Uterus (tissue), 3 donors: ENCODE measurements at regions not wholly inside any gene's neighbourhood (a gene's known extent, or its start where the extent isn't known, plus 50 kb on each side); places are given as distances from the start of the nearest gene placed in this dataset.

Experiments
- DNase-seq, 2 donors: peaks; one replicate each; pipeline ENCODE4 v3.0.0-alpha.2; 2019 to 2020
- H3K27ac ChIP-seq, 2 donors: fragments of 200-600 bp; sonication (generic); 1 replicate in 1 of 2; 2 replicates in 1 of 2; pipeline ENCODE4 v1.5.1; 2016 to 2018
- H3K27me3 ChIP-seq, 2 donors: fragments of 200-600 bp; sonication (generic); one replicate each; pipeline ENCODE4 v1.5.1; 2018 to 2019; ENCODE audit warnings: control low read depth in 1 of 2
- H3K36me3 ChIP-seq, 2 donors: fragments of 200-600 bp; sonication (generic); one replicate each; pipeline ENCODE4 v1.5.1; 2019; ENCODE audit warnings: control low read depth in 1 of 2
- H3K4me1 ChIP-seq, 2 donors: fragments of 200-600 bp; sonication (generic); one replicate each; pipeline ENCODE4 v1.5.1; 2018 to 2019; ENCODE audit warnings: control low read depth in 1 of 2
- H3K4me3 ChIP-seq, 2 donors: fragments of 200-600 bp; sonication (generic); 1 replicate in 1 of 2; 2 replicates in 1 of 2; pipeline ENCODE4 v1.5.1; 2018 to 2019; ENCODE audit warnings: mild to moderate bottlenecking in 1 of 2
- H3K9me3 ChIP-seq, 2 donors: fragments of 200-600 bp; sonication (generic); one replicate each; pipeline ENCODE4 v1.5.1; 2019; ENCODE audit warnings: control low read depth in 1 of 2
- CTCF ChIP-seq, 4 experiments: fragments of 200-600 bp in 2 of 4; fragments of 450-650 bp in 2 of 4; sonication (generic) in 2 of 4; IDR thresholded peaks; one replicate each; pipeline ENCODE4 v1.5.1; 2016 to 2019; ENCODE audit warnings: antibody characterized with exemption in 4 of 4, mild to moderate bottlenecking in 2 of 4, moderate library complexity in 1 of 4
- POLR2A ChIP-seq, 2 donors: fragments of 450-650 bp; IDR thresholded peaks; one replicate each; pipeline ENCODE4 v1.6.1; 2016; ENCODE audit warnings: antibody characterized with exemption in 2 of 2, mild to moderate bottlenecking in 1 of 2, moderate library complexity in 1 of 2
- intact Hi-C: fragments of 100-400 bp; cut with DNase I; formaldehyde crosslinking; loops from one replicate; pipeline ENCODE4 v1.15.1; 2023; ENCODE audit warnings: low total_unique reads
- donor health status: DM: yes; HTN: yes; CAD: no.

GRCh38 chr9:80004714-80005113 is 432.9 kb downstream of the TLE4 start:
- intact Hi-C loops: no loop called here
- TF ChIP-seq POLR2A (IDR thresholded peaks at IDR 0.05) (no peak), CTCF (IDR thresholded peaks at IDR 0.05) (no peak)

GRCh38 chr9:79990536-79990935 is 418.8 kb downstream of the TLE4 start:
- no peak for DNase-seq
- no peak overlapping the region for H3K27ac ChIP-seq
- H3K4me1 ChIP-seq: no peaks in the 10 kb centered on the region
- no peaks in the 10 kb centered on the region for H3K36me3 ChIP-seq
- intact Hi-C loops: no loop called here
- no peak overlapping the region for H3K4me3 ChIP-seq
- H3K27me3 ChIP-seq: no peaks in the 10 kb centered on the region
- no peaks in the 10 kb centered on the region for H3K9me3 ChIP-seq
- TF ChIP-seq CTCF (IDR thresholded peaks at IDR 0.05) (no peak), POLR2A (IDR thresholded peaks at IDR 0.05) (no peak)

More at GRCh38 chr9:80004714-80005113, 432.9 kb downstream of the TLE4 start:
- Histone ChIP-seq H3K27ac (no peak overlapping the region), H3K4me1 (no peaks in the 10 kb centered on the region), H3K27me3 (no peaks in the 10 kb centered on the region), H3K9me3 (no peaks in the 10 kb centered on the region), H3K4me3 (no peak overlapping the region), H3K36me3 (no peaks in the 10 kb centered on the region)
- DNase-seq: no peak

- H3K36me3 ChIP-seq: no peaks in the 10 kb centered on the region
- H3K27ac ChIP-seq: no peak overlapping the region
- TF ChIP-seq CTCF (IDR thresholded peaks at IDR 0.05) (no peak), POLR2A (IDR thresholded peaks at IDR 0.05) (no peak)
- no peak for DNase-seq
- H3K9me3 ChIP-seq: no peaks in the 10 kb centered on the region
- H3K27me3 ChIP-seq: no peaks in the 10 kb centered on the region
- no peaks in the 10 kb centered on the region for H3K4me1 ChIP-seq
- intact Hi-C loops: no loop called here
- H3K4me3 ChIP-seq: no peak overlapping the region
Observed at GRCh38 chr9:79989079-79989478, 417.3 kb downstream of the TLE4 start.

DNA sequence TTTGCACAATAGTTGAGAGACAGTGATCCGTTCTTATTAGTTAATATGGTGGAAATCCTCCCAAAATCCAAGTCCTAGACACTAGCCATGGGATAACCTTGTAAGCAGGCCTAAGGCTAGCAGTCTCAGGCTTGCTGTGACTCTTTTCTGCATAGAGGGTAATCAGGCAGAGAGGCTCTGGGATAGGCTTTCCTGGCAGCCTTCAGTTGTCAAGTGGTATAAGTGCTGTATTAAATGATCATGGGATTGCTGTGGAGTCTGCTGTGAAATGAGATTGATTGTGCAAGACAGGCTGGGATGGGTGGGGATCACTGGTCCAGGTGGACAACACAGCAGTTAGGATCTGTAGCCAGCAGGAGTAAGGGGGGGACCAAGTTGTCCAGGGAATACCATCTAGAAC is 416.4 kb downstream of the TLE4 start:
- H3K4me3 ChIP-seq: no peak overlapping the region
- no peaks in the 10 kb centered on the region for H3K4me1 ChIP-seq
- no peak for TF ChIP-seq POLR2A (IDR thresholded peaks at IDR 0.05)
- no peak for TF ChIP-seq CTCF (IDR thresholded peaks at IDR 0.05)
- H3K9me3 ChIP-seq: no peaks in the 10 kb centered on the region
- H3K27ac ChIP-seq: no peak overlapping the region
- DNase-seq: no peak
- intact Hi-C loops: no loop called here
- no peaks in the 10 kb centered on the region for H3K36me3 ChIP-seq
- no peaks in the 10 kb centered on the region for H3K27me3 ChIP-seq

GRCh38 chr9:79986437-79986836 is 414.7 kb downstream of the TLE4 start:
- TF ChIP-seq POLR2A (IDR thresholded peaks at IDR 0.05): no peak
- TF ChIP-seq CTCF (IDR thresholded peaks at IDR 0.05): no peak
- Histone ChIP-seq H3K27me3 (no peaks in the 10 kb centered on the region), H3K27ac (no peak overlapping the region), H3K4me1 (no peaks in the 10 kb centered on the region), H3K36me3 (no peaks in the 10 kb centered on the region), H3K4me3 (no peak overlapping the region), H3K9me3 (no peaks in the 10 kb centered on the region)
- no peak for DNase-seq
- intact Hi-C loops: no loop called here
